H9 (cell line): ENCODE measurements at regions not wholly inside any gene's neighbourhood (a gene's known extent, or its start where the extent isn't known, plus 50 kb on each side); places are given as distances from the start of the nearest gene placed in this dataset.

ENCODE experiments used
- DNase-seq: peaks from one replicate; pipeline ENCODE4 v3.0.0-alpha.2; 2017
- H2AFZ ChIP-seq: one replicate; pipeline ENCODE4 v1.6.1; 2013; ENCODE audit warnings: mild to moderate bottlenecking, low read length, control low read depth, moderate library complexity
- H2AK5ac ChIP-seq: 2 replicates; pipeline ENCODE4 v1.6.1; 2013; ENCODE audit warnings: low read length, control low read depth, mixed read lengths; ENCODE audit not compliant: insufficient read length
- H2BK120ac ChIP-seq: one replicate; pipeline ENCODE4 v1.6.1; 2013; ENCODE audit warnings: low read depth, mild to moderate bottlenecking, low read length, control low read depth, inconsistent platforms; ENCODE audit not compliant: poor library complexity, severe bottlenecking
- H2BK12ac ChIP-seq: 2 replicates; pipeline ENCODE4 v1.6.1; 2013; ENCODE audit warnings: low read length, control low read depth, mixed read lengths, low read depth; ENCODE audit not compliant: insufficient read length
- H2BK15ac ChIP-seq: 2 replicates; pipeline ENCODE4 v1.6.1; 2013; ENCODE audit warnings: low read depth, low read length, control low read depth
- H2BK20ac ChIP-seq: one replicate; pipeline ENCODE4 v1.6.1; 2013; ENCODE audit warnings: low read depth, mild to moderate bottlenecking, low read length, control low read depth, inconsistent platforms; ENCODE audit not compliant: poor library complexity, severe bottlenecking
- H2BK5ac ChIP-seq: 2 replicates; pipeline ENCODE4 v1.6.1; 2013; ENCODE audit warnings: low read length, control low read depth, mixed read lengths; ENCODE audit not compliant: insufficient read length
- H3K14ac ChIP-seq: 2 replicates; pipeline ENCODE4 v1.6.1; 2013; ENCODE audit warnings: low read length, control low read depth; ENCODE audit not compliant: insufficient read depth
- H3K18ac ChIP-seq: 2 replicates; pipeline ENCODE4 v1.6.1; 2013; ENCODE audit warnings: low read depth, mild to moderate bottlenecking, mixed read lengths, low read length, control low read depth; ENCODE audit not compliant: insufficient read length
- H3K23ac ChIP-seq: 2 replicates; pipeline ENCODE4 v1.6.1; 2013; ENCODE audit warnings: low read length, control low read depth, mixed read lengths, low read depth; ENCODE audit not compliant: insufficient read length
- H3K23me2 ChIP-seq: 2 replicates; pipeline ENCODE4 v1.6.1; 2013; ENCODE audit warnings: low read depth, mild to moderate bottlenecking, mixed read lengths, low read length, control low read depth; ENCODE audit not compliant: insufficient read length, poor library complexity, severe bottlenecking
- H3K27ac ChIP-seq: 2 replicates; pipeline ENCODE4 v1.5.1; 2013; ENCODE audit warnings: low read length, control low read depth, mixed read lengths, low read depth; ENCODE audit not compliant: insufficient read length
- H3K27me3 ChIP-seq: 2 replicates; pipeline ENCODE4 v1.6.1; 2013; ENCODE audit warnings: low read length, control low read depth, inconsistent platforms; ENCODE audit not compliant: insufficient read depth
- H3K4ac ChIP-seq: 2 replicates; pipeline ENCODE4 v1.6.1; 2013; ENCODE audit warnings: low read depth, mild to moderate bottlenecking, control low read depth, inconsistent platforms, low read length, moderate library complexity
- H3K4me1 ChIP-seq: 2 replicates; pipeline ENCODE4 v1.6.1; 2013; ENCODE audit warnings: low read length, control low read depth, inconsistent platforms; ENCODE audit not compliant: insufficient read depth
- H3K4me2 ChIP-seq: 2 replicates; pipeline ENCODE4 v1.6.1; 2013; ENCODE audit warnings: low read length, control low read depth, mixed read lengths; ENCODE audit not compliant: insufficient read length, insufficient read depth
- H3K56ac ChIP-seq: 2 replicates; pipeline ENCODE4 v1.6.1; 2013; ENCODE audit warnings: low read depth, mild to moderate bottlenecking, mixed read lengths, low read length, control low read depth; ENCODE audit not compliant: insufficient read length
- H3K79me1 ChIP-seq: 2 replicates; pipeline ENCODE4 v1.6.1; 2013; ENCODE audit warnings: low read depth, mild to moderate bottlenecking, moderate library complexity, low read length, control low read depth, inconsistent platforms; ENCODE audit not compliant: insufficient read depth, poor library complexity, severe bottlenecking
- H3K79me2 ChIP-seq: 2 replicates; pipeline ENCODE4 v1.6.1; 2013; ENCODE audit warnings: low read length, control low read depth, inconsistent platforms; ENCODE audit not compliant: insufficient read depth
- H3K9ac ChIP-seq: 2 replicates; pipeline ENCODE4 v1.6.1; 2013; ENCODE audit warnings: low read length, control low read depth, mixed read lengths; ENCODE audit not compliant: insufficient read length; ENCODE audit errors: extremely low read depth
- H3K9me3 ChIP-seq: one replicate; pipeline ENCODE4 v1.6.1; 2013; ENCODE audit warnings: low read depth, low read length, inconsistent platforms; ENCODE audit not compliant: control insufficient read depth
- H3T11ph ChIP-seq: one replicate; pipeline ENCODE4 v1.6.1; 2013; ENCODE audit warnings: mild to moderate bottlenecking, low read length, control low read depth, inconsistent platforms
- H4K20me1 ChIP-seq: one replicate; pipeline ENCODE4 v1.6.1; 2013; ENCODE audit not compliant: control insufficient read depth, insufficient read length, insufficient read depth
- H4K5ac ChIP-seq: 2 replicates; pipeline ENCODE4 v1.6.1; 2013; ENCODE audit warnings: low read depth, mild to moderate bottlenecking, mixed read lengths, low read length, control low read depth; ENCODE audit not compliant: insufficient read length
- H4K8ac ChIP-seq: replicated peaks from 2 replicates; pipeline ENCODE4 v1.6.1; 2013; ENCODE audit warnings: low read length, control low read depth, mixed read lengths, low read depth; ENCODE audit not compliant: insufficient read length
- H4K91ac ChIP-seq: 2 replicates; pipeline ENCODE4 v1.6.1; 2013; ENCODE audit warnings: low read depth, mild to moderate bottlenecking, moderate library complexity, mixed read lengths, low read length, control low read depth; ENCODE audit not compliant: insufficient read length
- H3K27ac Mint-ChIP-seq, 3 experiments: 2 replicates in 2 of 3; 3 replicates in 1 of 3; pipeline ENCODE4 v1.8.0; 2020 to 2021; ENCODE audit warnings: mixed read lengths in 3 of 3, mild to moderate bottlenecking in 1 of 3, moderate library complexity in 1 of 3
- H3K27me3 Mint-ChIP-seq: 2 replicates; pipeline ENCODE4 v1.8.0; 2021; ENCODE audit warnings: low read depth, mild to moderate bottlenecking, moderate library complexity, mixed read lengths
- H3K36me3 Mint-ChIP-seq, 3 experiments: 2 replicates in 2 of 3; 3 replicates in 1 of 3; pipeline ENCODE4 v1.8.0; 2020 to 2021; ENCODE audit warnings: low read depth in 3 of 3, mixed read lengths in 3 of 3; ENCODE audit not compliant: insufficient read depth in 1 of 3
- H3K4me1 Mint-ChIP-seq, 2 experiments: 2 replicates each; pipeline ENCODE4 v1.8.0; 2020; ENCODE audit warnings: mixed read lengths in 2 of 2
- H3K4me3 Mint-ChIP-seq, 2 experiments: 2 replicates in 1 of 2; 3 replicates in 1 of 2; pipeline ENCODE4 v1.8.0; 2020 to 2021; ENCODE audit warnings: mild to moderate bottlenecking in 2 of 2, mixed read lengths in 2 of 2, moderate library complexity in 1 of 2
- H3K9me3 Mint-ChIP-seq, 2 experiments: 2 replicates in 1 of 2; 3 replicates in 1 of 2; pipeline ENCODE4 v1.8.0; 2020; ENCODE audit warnings: mild to moderate bottlenecking in 2 of 2, mixed read lengths in 2 of 2, moderate library complexity in 1 of 2
- WGBS: extraction: QIAGEN DNeasy Blood & Tissue Kit; methylation state at CpG from one replicate; pipeline ENCODE4 v1.1.7; 2013; ENCODE audit warnings: missing lambda C conversion rate, low lambda C conversion rate, mixed read lengths; ENCODE audit not compliant: insufficient read length; ENCODE audit errors: extremely low coverage; 5-methylcytosine and 5-hydroxymethylcytosine counted together
- TF ChIP-seq, protein P1 (sequence below): fragments of 200-600 bp; sonication (generic); conservative IDR thresholded peaks from 3 replicates; pipeline ENCODE4 v1.8.0; 2021; ENCODE audit warnings: antibody characterized with exemption, mild to moderate bottlenecking

- peaks cover 10% of the 10 kb centered on the region; the same call in 1 of the 2 replicates for H3K4me1 ChIP-seq
- no peak overlapping the region for H4K8ac ChIP-seq
- no peak overlapping the region for H3T11ph ChIP-seq
- no peaks in the 10 kb centered on the region for H3K79me1 ChIP-seq
- H2BK12ac ChIP-seq: no peak overlapping the region
- peaks cover 47 to 49% of the 10 kb centered on the region in 2 experiments for H3K4me1 Mint-ChIP-seq
- no peaks in the 10 kb centered on the region for H3K23me2 ChIP-seq
- peak overlapping the region; percentile 14 for H3K4me2 ChIP-seq
- WGBS: no CpG with 5 or more reads among the region's 6 CpGs
- H3K23ac ChIP-seq: no peak overlapping the region
- no peak overlapping the region for H3K27ac ChIP-seq
- peak; percentile 61 for DNase-seq
- H3K56ac ChIP-seq: no peak overlapping the region
- peak overlapping the region in 2 of 3 experiments; percentile 65 to 79; a peak in 4 of 7 replicates for H3K27ac Mint-ChIP-seq
- H4K5ac ChIP-seq: no peak overlapping the region
- H2BK15ac ChIP-seq: no peak overlapping the region
- H4K20me1 ChIP-seq: no peaks in the 10 kb centered on the region
- no peaks in the 10 kb centered on the region for H3K9me3 ChIP-seq
- no peaks in the 10 kb centered on the region; a peak in 1 of 5 replicates for H3K9me3 Mint-ChIP-seq
- H3K4me3 Mint-ChIP-seq: peak overlapping the region in 1 of 2 experiments; percentile 27; a peak in 1 of 5 replicates
- no peak overlapping the region; the same call in 1 of the 2 replicates for H3K14ac ChIP-seq
- H3K36me3 Mint-ChIP-seq: no peaks in the 10 kb centered on the region; a peak in 1 of 7 replicates
- H3K27me3 Mint-ChIP-seq: peaks cover 5% of the 10 kb centered on the region
- no peaks in the 10 kb centered on the region for H3K27me3 ChIP-seq
- no peak overlapping the region for H2AFZ ChIP-seq
- no peak overlapping the region for H2BK5ac ChIP-seq
- TF ChIP-seq, protein P1, sequence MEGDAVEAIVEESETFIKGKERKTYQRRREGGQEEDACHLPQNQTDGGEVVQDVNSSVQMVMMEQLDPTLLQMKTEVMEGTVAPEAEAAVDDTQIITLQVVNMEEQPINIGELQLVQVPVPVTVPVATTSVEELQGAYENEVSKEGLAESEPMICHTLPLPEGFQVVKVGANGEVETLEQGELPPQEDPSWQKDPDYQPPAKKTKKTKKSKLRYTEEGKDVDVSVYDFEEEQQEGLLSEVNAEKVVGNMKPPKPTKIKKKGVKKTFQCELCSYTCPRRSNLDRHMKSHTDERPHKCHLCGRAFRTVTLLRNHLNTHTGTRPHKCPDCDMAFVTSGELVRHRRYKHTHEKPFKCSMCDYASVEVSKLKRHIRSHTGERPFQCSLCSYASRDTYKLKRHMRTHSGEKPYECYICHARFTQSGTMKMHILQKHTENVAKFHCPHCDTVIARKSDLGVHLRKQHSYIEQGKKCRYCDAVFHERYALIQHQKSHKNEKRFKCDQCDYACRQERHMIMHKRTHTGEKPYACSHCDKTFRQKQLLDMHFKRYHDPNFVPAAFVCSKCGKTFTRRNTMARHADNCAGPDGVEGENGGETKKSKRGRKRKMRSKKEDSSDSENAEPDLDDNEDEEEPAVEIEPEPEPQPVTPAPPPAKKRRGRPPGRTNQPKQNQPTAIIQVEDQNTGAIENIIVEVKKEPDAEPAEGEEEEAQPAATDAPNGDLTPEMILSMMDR: no peak
- H2AK5ac ChIP-seq: no peak overlapping the region
- no peak overlapping the region for H3K4ac ChIP-seq
- H2BK20ac ChIP-seq: no peak overlapping the region
- H3K18ac ChIP-seq: no peak overlapping the region
- H3K9ac ChIP-seq: no peak overlapping the region
- H4K91ac ChIP-seq: no peak overlapping the region
- no peaks in the 10 kb centered on the region for H3K79me2 ChIP-seq
- no peak overlapping the region for H2BK120ac ChIP-seq
Observed at GRCh38 chr12:75720812-75721641, 209.6 kb upstream of the KRR1 start.
